A673 (cell line): ENCODE measurements at regions not wholly inside any gene's neighbourhood (a gene's known extent, or its start where the extent isn't known, plus 50 kb on each side); places are given as distances from the start of the nearest gene placed in this dataset.

ENCODE experiments used
- BruUV-seq: library from RNA; stranded (reverse); fragments of 400-500 nt; replicated peaks from 2 replicates; lab custom pipeline; 2021; lab: Mats Ljungman, UMichigan
- CTCF ChIA-PET: fragments of 300-600 bp; sonication (Branson Sonifier 250); formaldehyde crosslinking; loops from one replicate; lab custom pipeline; 2022; ENCODE audit warnings: antibody characterized with exemption; lab: Charles Lee
- POLR2A ChIA-PET: fragments of 300-600 bp; sonication (Branson Sonifier 250); formaldehyde crosslinking; loops from one replicate; lab custom pipeline; 2022; ENCODE audit warnings: antibody characterized with exemption; ENCODE audit not compliant: low non-redundant PET; lab: Charles Lee
- DNase-seq: peaks from one replicate; pipeline ENCODE4 v3.0.0-alpha.2; 2015; ENCODE audit warnings: low spot score
- H3K27ac ChIP-seq: fragments of 200-600 bp; sonication (generic); 2 replicates; pipeline ENCODE4 v1.5.1; 2016; ENCODE audit warnings: mixed run types, low read depth, mild to moderate bottlenecking, mixed read lengths, antibody characterized with exemption, low read length; ENCODE audit not compliant: poor library complexity, severe bottlenecking
- H3K27me3 ChIP-seq: fragments of 200-600 bp; sonication (generic); replicated peaks from 2 replicates; pipeline ENCODE4 v1.6.1; 2017; ENCODE audit warnings: mixed run types, low read depth, mild to moderate bottlenecking, mixed read lengths, antibody characterized with exemption, low read length; ENCODE audit not compliant: insufficient read depth, poor library complexity
- H3K36me3 ChIP-seq: fragments of 200-600 bp; sonication (generic); 2 replicates; pipeline ENCODE4 v1.6.1; 2016; ENCODE audit warnings: mixed run types, mild to moderate bottlenecking, mixed read lengths, antibody characterized with exemption, low read length; ENCODE audit not compliant: insufficient read depth, poor library complexity, severe bottlenecking
- H3K4me1 ChIP-seq: fragments of 200-600 bp; sonication (generic); 2 replicates; pipeline ENCODE4 v1.6.1; 2017; ENCODE audit warnings: mixed run types, mild to moderate bottlenecking, mixed read lengths, antibody characterized with exemption, low read length; ENCODE audit not compliant: insufficient read depth, poor library complexity, severe bottlenecking
- H3K4me3 ChIP-seq: fragments of 200-600 bp; sonication (generic); 2 replicates; pipeline ENCODE4 v1.5.1; 2016; ENCODE audit warnings: low read depth, mixed run types, mild to moderate bottlenecking, mixed read lengths, low read length; ENCODE audit not compliant: poor library complexity, severe bottlenecking
- H3K9me3 ChIP-seq: fragments of 200-600 bp; sonication (generic); 2 replicates; pipeline ENCODE4 v1.6.1; 2016; ENCODE audit warnings: mixed run types, low read depth, mild to moderate bottlenecking, mixed read lengths, antibody characterized with exemption, low read length; ENCODE audit not compliant: poor library complexity, severe bottlenecking
- CTCF ChIP-seq: fragments of 300-800, 200-600 bp; sonication (generic); conservative IDR thresholded peaks from 2 replicates; pipeline ENCODE4 v1.5.1; 2017; ENCODE audit warnings: low read depth, mild to moderate bottlenecking, antibody characterized with exemption, low read length, moderate library complexity, mixed read lengths
- EZH2 ChIP-seq: fragments of 200-600 bp; sonication (generic); IDR thresholded peaks from 2 replicates; pipeline ENCODE4 v1.6.1; 2017; ENCODE audit warnings: borderline replicate concordance, low read depth, mild to moderate bottlenecking, mixed read lengths, antibody characterized with exemption, low read length; ENCODE audit not compliant: poor library complexity, severe bottlenecking
- intact Hi-C: fragments of 100-400 bp; cut with micrococcal nuclease; formaldehyde crosslinking; loops from one replicate; pipeline ENCODE4 v1.10.0; 2022; ENCODE audit not compliant: unreplicated experiment

DNA sequence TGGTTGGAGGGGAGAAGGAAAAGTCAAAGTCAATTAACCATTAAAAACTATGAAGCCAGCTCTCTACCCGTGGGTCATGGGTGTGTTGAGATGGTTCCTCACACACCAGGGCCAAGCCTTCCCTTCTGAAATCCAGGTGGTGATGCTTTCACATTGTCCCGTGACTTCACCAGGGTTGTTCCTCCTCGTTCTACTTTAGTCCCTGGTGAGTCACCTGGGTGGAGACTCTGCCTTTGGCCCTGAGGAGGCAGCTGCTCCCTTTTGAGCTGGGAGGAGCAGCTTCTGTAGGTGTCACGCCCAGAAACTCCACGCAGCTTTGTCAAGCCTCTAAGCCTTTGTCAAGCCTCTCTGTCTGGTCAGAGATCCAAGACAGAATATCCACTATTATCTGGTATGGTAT, 348.3 kb downstream of the BMP4 start:
- H3K4me3 ChIP-seq: no peak overlapping the region
- TF ChIP-seq CTCF (no peak), EZH2 (no peak)
- CTCF ChIA-PET: no interaction called here
- BruUV-seq: no TSS peak
- no peak for DNase-seq
- H3K27ac ChIP-seq: no peak overlapping the region
- POLR2A ChIA-PET: no interaction called here
- H3K9me3 ChIP-seq: no peaks in the 10 kb centered on the region
- H3K36me3 ChIP-seq: no peaks in the 10 kb centered on the region
- no peaks in the 10 kb centered on the region for H3K4me1 ChIP-seq
- H3K27me3 ChIP-seq: peaks cover 19% of the 10 kb centered on the region
- intact Hi-C loops: no loop called here

GRCh38 chr14:53606203-53606602, 350.4 kb downstream of the BMP4 start:
- CTCF ChIA-PET: no interaction called here
- intact Hi-C loops: no loop called here
- Histone ChIP-seq H3K4me1 (no peaks in the 10 kb centered on the region), H3K27me3 (peaks cover 20% of the 10 kb centered on the region), H3K4me3 (no peak overlapping the region), H3K9me3 (no peaks in the 10 kb centered on the region), H3K27ac (no peak overlapping the region), H3K36me3 (no peaks in the 10 kb centered on the region)
- POLR2A ChIA-PET: no interaction called here
- TF ChIP-seq EZH2 (no peak), CTCF (no peak)
- no TSS peak for BruUV-seq
- no peak for DNase-seq

- CTCF ChIA-PET: no interaction called here
- Histone ChIP-seq H3K27ac (no peak overlapping the region), H3K4me3 (no peak overlapping the region), H3K9me3 (no peaks in the 10 kb centered on the region), H3K4me1 (no peaks in the 10 kb centered on the region), H3K36me3 (no peaks in the 10 kb centered on the region), H3K27me3 (peaks cover 20% of the 10 kb centered on the region)
- DNase-seq: no peak
- BruUV-seq: no TSS peak
- intact Hi-C loops: no loop called here
- POLR2A ChIA-PET: no interaction called here
- TF ChIP-seq EZH2 (no peak), CTCF (no peak)
Measured at GRCh38 chr14:53605562-53605961, 351.1 kb downstream of the BMP4 start.
